ENCODE measurements at regions not wholly inside any gene's neighbourhood (a gene's known extent, or its start where the extent isn't known, plus 50 kb on each side); places are given as distances from the start of the nearest gene placed in this dataset.
A peak's percentile ranks its signal among the peaks of the same experiment; 100 is the strongest.

DNA sequence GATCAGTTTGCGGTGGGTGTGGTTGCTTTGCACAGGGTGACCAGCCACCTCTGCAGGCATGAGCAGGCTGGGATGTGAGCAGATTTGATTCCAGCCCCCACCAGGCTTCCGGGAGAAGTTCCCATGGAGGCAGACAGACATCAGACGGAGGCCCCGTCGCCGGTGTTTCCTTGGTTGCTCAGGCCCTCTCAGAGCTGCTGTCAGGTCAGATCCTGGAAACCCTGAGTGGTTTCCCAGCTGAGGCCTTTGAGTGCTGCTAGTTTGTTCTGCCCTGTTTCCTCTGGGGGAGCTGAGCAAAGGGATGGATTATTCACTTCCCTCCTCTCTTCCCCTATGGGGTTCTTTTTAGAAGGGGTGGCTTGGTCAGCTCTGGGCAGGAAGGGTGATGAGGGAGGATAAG lies 62.2 kb downstream of the FAM241B start:
- TF ChIP-seq CTCF (conservative IDR thresholded peaks at IDR 0.05; ENCODE audit: control insufficient read depth, insufficient read depth, low read depth, low read length): no peak
- no peak overlapping the region for H3K4me3 ChIP-seq (ENCODE audit: control insufficient read depth, low read depth, low read length)
- no peak for DNase-seq (ENCODE audit: low read depth)

GRCh38 chr10:69692891-69693290 lies 62.8 kb downstream of the FAM241B start:
- no peak for DNase-seq (ENCODE audit: low read depth)
- TF ChIP-seq CTCF (conservative IDR thresholded peaks at IDR 0.05; ENCODE audit: control insufficient read depth, insufficient read depth, low read depth, low read length): no peak
- no peak overlapping the region for H3K4me3 ChIP-seq (ENCODE audit: control insufficient read depth, low read depth, low read length)

DNA sequence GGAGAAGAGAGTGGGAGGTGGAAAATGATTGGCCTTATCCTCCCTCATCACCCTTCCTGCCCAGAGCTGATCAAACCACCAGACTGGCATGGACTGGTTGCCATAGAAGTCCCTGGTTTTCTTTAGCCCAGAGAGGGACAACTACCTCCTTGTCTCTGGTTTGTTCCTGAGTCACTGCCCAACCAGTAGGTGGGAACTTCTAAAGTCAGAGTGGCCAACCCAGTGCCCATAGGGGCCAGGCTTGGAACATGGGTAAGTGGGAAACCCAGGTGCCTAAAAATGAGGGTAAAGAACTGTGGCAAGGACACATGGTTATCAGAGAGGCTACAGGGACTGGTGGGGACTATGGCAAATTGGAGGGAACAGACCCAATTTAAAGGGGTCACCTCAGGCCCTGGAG lies 63.8 kb downstream of the FAM241B start:
- no peak for TF ChIP-seq CTCF (conservative IDR thresholded peaks at IDR 0.05; ENCODE audit: control insufficient read depth, insufficient read depth, low read depth, low read length)
- no peak overlapping the region for H3K4me3 ChIP-seq (ENCODE audit: control insufficient read depth, low read depth, low read length)

GRCh38 chr10:69696073-69696731 lies 66.2 kb downstream of the FAM241B start:
- DNase-seq (ENCODE audit: low read depth): peak; percentile 73
- peak; percentile 56 for TF ChIP-seq CTCF (conservative IDR thresholded peaks at IDR 0.05; ENCODE audit: control insufficient read depth, insufficient read depth, low read depth, low read length)
- no peak overlapping the region for H3K4me3 ChIP-seq (ENCODE audit: control insufficient read depth, low read depth, low read length)

More for the DNA sequence above, 63.8 kb downstream of the FAM241B start:
- no peak for DNase-seq (ENCODE audit: low read depth)

DNA sequence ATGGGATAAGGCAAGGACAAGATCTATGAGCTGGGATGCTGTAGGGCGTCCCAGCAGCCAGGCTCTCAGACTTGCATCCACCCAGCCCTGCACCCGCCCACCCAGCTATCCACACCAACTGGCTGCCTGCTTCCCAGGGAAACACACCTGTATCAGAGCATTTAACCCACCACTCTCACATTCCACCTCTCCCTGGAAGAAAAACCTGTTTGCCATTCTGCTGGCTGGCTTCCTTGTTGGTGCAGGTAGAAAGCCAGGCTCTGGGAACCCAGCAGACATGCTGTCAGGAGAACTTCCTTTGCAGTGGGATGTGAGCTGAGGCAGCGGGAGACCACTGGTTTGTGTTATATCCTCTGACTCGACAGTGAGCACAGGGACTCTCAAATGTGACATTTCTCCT lies 67.0 kb downstream of the FAM241B start:
- no peak overlapping the region for H3K4me3 ChIP-seq (ENCODE audit: control insufficient read depth, low read depth, low read length)
- TF ChIP-seq CTCF (conservative IDR thresholded peaks at IDR 0.05; ENCODE audit: control insufficient read depth, insufficient read depth, low read depth, low read length): no peak
- DNase-seq (ENCODE audit: low read depth): no peak

DNA sequence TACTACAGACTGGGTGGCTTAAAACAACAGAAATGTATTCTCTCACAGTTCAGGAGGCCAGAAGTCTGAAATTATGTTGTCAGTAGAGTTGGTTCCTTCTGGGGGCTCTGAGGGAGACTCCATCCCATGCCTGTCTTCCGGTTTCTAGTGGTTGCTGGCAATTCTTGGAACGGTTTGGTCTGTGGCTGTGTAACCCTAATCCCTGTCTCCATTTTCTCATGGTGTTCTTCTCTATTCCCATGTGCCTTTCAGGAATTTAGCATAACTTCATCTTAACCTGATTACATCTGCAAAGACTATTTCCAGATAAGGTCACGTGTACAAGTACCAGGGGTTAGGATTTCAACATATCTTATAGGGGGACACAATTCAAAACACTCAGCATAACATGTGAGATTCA lies 73.2 kb downstream of the FAM241B start:
- no peak for DNase-seq (ENCODE audit: low read depth)
- H3K4me3 ChIP-seq (ENCODE audit: control insufficient read depth, low read depth, low read length): no peak overlapping the region
- no peak for TF ChIP-seq CTCF (conservative IDR thresholded peaks at IDR 0.05; ENCODE audit: control insufficient read depth, insufficient read depth, low read depth, low read length)

All from fibroblast of mammary gland (primary cell).